Gastrocnemius medialis (tissue), 4 donors: ENCODE measurements at regions not wholly inside any gene's neighbourhood (a gene's known extent, or its start where the extent isn't known, plus 50 kb on each side); places are given as distances from the start of the nearest gene placed in this dataset.

Source experiments
- CTCF ChIP-seq, 5 experiments: fragments of 450-650 bp in 3 of 5; fragments of 200-600 bp in 2 of 5; sonication (generic) in 2 of 5; IDR thresholded peaks in 4 of 5; conservative IDR thresholded peaks in 1 of 5; 1 replicate in 4 of 5; 2 replicates in 1 of 5; pipeline ENCODE4 v1.5.1; 2016 to 2019; ENCODE audit warnings: antibody characterized with exemption in 5 of 5, mild to moderate bottlenecking in 3 of 5, moderate library complexity in 3 of 5
- POLR2A ChIP-seq, 2 donors: fragments of 450-650 bp; IDR thresholded peaks; one replicate each; pipeline ENCODE4 v1.6.1; 2017; ENCODE audit warnings: antibody characterized with exemption in 2 of 2, mild to moderate bottlenecking in 2 of 2, moderate library complexity in 2 of 2

- TF ChIP-seq CTCF (IDR thresholded peaks at IDR 0.05 in 4 of 5, conservative IDR thresholded peaks at IDR 0.05 in 1 of 5) (no peak), POLR2A (IDR thresholded peaks at IDR 0.05) (no peak)
Measured at GRCh38 chr10:128643658-128644057, 517.4 kb upstream of the MKI67 start.
